OCI-LY1 (cell line): ENCODE measurements at regions not wholly inside any gene's neighbourhood (a gene's known extent, or its start where the extent isn't known, plus 50 kb on each side); places are given as distances from the start of the nearest gene placed in this dataset.

Experiments used
- EZH2 ChIP-seq: fragments of 200-600 bp; sonication (generic), shearing (Covaris generic); IDR thresholded peaks from 2 replicates; pipeline ENCODE4 v1.8.0; 2017; ENCODE audit warnings: borderline replicate concordance, mixed run types, mild to moderate bottlenecking, antibody characterized with exemption, low read length, moderate library complexity, mixed read lengths
- TF ChIP-seq, protein P1 (sequence below): fragments of 200-600 bp; sonication (generic), shearing (Covaris generic); IDR thresholded peaks from 2 replicates; pipeline ENCODE4 v1.5.1; 2017; ENCODE audit warnings: mild to moderate bottlenecking, antibody characterized with exemption, low read length, moderate library complexity, mixed read lengths

DNA sequence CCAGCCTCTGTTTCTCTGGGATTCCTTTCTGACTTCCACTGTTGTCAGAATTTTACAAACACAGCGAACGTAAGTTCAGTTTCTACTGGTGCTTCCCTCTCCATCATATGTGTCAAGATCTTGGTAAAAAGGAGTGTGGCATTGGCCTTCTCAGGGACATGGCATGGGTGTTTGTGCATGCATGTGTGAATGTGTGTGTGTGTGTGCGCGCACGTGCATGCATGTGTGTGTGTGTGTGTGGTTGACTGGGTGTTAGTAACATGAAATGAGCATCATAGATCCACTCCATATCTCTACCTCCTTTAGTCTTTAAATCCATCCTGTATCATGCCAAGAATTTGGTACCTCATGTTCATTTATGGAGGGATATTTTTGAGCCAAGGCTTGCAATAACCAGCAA is 411.3 kb downstream of the NPHP4 start:
- TF ChIP-seq, protein P1, sequence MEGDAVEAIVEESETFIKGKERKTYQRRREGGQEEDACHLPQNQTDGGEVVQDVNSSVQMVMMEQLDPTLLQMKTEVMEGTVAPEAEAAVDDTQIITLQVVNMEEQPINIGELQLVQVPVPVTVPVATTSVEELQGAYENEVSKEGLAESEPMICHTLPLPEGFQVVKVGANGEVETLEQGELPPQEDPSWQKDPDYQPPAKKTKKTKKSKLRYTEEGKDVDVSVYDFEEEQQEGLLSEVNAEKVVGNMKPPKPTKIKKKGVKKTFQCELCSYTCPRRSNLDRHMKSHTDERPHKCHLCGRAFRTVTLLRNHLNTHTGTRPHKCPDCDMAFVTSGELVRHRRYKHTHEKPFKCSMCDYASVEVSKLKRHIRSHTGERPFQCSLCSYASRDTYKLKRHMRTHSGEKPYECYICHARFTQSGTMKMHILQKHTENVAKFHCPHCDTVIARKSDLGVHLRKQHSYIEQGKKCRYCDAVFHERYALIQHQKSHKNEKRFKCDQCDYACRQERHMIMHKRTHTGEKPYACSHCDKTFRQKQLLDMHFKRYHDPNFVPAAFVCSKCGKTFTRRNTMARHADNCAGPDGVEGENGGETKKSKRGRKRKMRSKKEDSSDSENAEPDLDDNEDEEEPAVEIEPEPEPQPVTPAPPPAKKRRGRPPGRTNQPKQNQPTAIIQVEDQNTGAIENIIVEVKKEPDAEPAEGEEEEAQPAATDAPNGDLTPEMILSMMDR, result no peak
- no peak for TF ChIP-seq EZH2
